HG02798 (cell line): ENCODE measurements at regions not wholly inside any gene's neighbourhood (a gene's known extent, or its start where the extent isn't known, plus 50 kb on each side); places are given as distances from the start of the nearest gene placed in this dataset.
A peak's percentile ranks its signal among the peaks of the same experiment; 100 is the strongest.

ENCODE experiments used
- ATAC-seq: cut with Tn5 transposase; IDR thresholded peaks from one replicate; pipeline ENCODE4 v1.9.1; 2021; ENCODE audit warnings: mild to moderate bottlenecking; ENCODE audit not compliant: unreplicated experiment, poor library complexity

DNA sequence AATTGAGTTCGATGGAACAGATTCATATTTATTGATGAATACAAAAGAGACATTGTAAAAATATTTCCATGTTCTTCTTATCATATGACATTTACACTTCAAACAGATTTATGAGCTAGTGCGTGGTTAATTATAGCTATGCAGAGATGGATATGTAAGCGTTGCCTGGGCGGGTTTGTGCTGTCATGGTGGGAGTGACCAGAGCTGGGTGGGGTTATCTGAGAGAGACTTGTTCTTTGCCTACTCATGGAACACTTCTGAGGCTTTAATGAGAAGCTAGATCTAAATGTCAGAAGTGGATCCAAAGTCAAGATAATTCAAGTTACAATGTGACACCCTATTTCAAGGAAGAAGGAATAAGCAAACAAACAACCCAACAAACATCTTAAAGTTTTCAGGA, 162.3 kb upstream of the ZEB2 start:
- ATAC-seq: no peak

DNA sequence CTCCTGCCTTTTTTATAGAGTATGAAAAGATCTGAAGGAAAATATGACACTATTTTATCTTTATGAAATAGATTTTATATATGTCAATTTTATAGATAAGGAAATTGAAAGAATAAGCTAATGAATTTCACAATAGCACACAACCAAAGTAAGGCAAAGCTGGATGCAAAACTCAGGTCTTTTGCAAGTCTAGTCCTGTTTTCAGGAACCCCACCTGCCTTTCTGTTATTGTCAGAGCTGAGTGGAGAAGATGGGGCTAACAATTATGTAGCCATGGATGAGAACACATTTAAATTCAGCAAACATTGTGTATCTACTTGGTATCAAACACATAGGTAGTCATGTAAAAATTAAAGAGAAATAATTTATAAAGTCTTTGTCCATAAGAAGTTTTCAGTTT, 161.5 kb upstream of the ZEB2 start:
- ATAC-seq: no peak

DNA sequence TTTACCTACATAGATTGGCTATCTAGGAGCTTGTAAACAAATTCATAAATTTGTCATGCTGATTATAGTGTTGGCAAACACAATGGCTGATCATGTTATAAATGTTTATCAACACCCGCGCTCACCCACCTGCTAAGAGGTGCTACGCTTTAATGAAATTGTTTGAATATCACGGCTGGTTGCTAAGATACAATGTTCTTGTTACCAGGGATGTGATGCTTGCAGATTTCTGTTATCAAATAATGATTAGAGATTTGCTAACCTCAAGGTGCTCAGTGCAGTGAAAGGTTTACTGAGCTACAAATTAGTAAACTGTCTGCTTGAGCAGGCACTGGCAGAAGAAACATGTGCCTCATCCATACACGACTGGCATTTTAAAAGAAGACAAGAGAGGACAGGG, 160.0 kb upstream of the ZEB2 start:
- no peak for ATAC-seq

DNA sequence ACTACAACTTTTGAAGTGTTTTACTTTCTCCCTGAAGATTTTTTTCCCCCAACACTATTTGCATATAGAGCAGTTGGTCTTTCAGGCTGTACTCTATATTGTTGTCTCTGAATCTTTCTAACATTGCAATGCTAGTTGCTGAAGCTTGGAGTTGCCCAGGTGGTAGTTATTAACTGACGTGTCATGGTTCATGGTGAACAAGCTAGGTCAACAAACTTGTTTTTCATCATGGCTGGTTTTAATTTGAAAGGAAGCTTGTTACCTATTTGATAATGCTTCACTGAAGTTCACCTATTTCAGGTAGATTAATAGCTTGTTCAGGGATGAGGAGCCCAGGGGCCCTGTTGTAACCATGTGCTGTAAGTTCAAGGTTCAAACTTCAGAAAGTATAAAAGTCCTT, 158.8 kb upstream of the ZEB2 start:
- no peak for ATAC-seq

DNA sequence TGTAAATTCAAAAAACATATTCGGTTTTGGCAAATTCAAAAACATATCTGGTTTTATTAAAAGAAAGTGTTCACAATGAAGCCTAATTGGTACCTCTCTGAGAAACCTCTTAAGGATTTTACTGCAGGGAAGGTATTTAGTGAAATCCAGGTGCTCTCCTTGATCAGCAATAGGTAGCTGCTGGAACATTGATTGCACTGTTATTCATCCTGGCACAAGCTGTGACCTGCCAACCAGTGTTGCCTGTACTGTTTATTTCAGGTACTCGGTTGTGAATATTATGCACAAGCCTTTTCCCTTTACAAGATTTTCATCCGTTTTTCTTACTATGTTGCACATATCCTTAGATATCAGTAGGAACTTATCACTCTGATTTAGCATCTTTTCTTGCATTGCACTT, 155.8 kb upstream of the ZEB2 start:
- no peak for ATAC-seq

DNA sequence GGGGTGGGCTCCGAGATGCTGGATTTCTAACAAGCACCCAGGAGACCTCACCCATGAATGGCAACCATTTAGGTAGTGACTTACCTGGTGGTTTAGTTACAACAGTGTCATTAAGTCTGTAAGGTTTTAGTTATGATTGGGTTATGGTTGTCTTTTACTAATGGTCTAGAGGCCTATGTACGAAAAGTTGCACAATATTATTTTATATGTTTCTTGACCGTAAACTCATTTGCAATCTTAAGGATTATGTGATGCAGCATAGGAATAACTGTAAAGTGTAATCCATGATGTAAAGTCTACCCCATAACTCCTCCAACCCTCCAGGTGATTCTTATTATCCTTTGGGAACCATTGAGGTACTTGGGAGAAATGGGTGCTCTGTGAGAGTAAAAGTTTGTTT, 155.4 kb upstream of the ZEB2 start:
- ATAC-seq: no peak

DNA sequence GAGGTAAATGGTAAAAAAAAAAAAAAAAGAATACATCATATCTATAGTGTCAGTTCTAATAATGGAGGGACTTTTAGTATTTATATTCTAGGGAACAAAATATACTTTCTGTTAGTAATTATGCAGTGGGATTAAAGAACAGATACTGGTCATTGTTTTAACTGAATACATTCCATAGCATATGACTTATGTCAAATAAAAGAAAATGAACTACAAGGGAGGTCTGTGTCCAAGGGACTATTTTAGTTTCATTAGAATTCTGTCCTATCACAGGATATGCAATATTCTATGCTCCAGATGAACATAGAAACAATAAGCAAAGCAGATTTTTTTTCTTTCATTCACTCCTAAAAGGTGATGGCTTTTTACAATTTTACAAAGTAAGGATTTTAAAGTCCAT, 154.2 kb upstream of the ZEB2 start:
- no peak for ATAC-seq

DNA sequence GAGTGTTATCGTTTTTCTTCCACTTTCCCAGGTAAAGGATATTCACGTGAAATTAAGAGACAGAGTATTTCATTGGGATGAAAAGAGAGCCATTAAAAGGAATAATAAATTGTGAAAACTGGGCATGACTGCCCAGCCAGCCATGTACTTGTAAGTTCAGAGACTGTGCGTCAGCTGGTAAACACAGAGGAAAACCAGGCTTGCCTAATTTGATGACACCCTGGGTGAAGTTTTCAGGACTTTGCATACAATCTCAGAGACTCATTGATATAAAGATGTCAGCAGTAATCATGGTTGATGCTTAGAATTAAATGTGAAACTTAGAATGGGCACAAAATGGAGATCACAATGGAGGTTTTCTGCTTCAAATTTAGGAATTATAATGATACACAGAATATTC, 153.5 kb upstream of the ZEB2 start:
- no peak for ATAC-seq

DNA sequence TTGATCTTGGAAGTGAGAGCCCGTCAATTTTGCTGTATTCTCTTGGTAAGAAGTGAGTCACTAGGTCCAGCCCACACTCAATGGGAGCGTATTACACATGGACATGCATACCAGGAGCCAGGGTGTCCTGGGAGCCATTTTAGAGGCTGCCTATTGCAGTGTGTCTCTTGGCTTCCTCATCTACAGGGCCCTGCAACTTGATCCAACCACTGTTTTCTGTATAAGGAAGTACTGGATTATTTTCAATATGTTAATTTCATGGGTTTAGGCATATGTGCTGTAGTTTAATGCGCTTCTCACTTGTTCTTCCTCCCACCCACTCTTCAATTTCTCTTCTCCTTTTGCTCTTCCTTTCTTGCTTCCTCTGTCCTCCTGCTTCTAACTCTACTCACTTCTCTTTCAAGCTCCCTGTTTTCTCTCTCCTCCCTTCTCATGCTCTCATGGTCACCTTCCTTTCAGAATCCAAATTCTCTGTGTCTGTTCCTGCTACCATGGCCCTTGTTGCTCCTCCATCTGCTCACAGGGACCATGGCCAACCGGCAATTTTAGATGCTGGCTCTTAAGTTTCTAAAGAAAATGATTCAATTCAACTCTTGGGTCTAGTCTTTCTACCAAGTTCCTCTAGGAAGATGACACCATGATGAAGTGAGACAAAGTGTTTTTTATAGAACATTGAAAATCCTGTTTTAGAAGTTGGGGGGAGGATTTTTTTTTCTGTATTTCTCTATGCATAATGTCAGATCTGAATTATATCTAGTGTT, 152.0 kb upstream of the ZEB2 start:
- ATAC-seq: no peak

DNA sequence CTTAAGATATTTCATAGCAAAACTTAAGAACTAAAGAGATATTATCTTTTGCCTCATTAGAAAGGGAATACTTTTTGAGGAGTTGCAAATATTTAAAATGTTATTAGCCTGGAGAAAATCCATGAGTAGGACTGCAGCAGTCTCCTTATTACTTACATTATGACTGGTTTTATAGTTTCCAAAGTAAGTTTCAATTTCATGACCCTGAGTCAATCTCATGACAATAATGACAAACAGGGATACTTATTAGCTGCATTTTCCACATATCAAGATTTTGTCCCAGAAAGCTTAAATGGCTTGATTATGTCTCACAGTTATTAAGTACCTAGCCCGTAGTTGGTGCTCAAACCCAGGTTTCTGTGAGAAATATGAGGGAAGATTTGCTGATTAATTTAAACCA, 150.8 kb upstream of the ZEB2 start:
- ATAC-seq: no peak

DNA sequence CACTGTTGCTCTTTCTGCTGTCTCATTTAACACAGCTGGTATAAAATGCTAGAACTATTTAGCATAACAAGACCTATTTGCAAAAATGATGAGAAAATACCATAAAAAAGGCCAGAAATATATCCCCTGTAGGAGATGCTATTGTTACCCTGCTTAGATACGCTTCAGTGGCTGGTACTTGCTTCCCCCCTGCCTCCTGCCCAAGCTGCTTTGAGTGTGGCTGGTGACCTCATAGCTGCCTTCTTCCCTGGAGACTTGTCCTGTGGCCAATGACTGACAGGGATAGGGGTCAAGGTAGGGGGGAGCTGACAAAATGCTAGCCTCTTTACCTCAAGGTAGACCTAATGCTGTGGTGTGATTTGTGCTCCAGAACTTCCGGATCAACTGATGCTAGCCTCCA, 150.2 kb upstream of the ZEB2 start:
- no peak for ATAC-seq

DNA sequence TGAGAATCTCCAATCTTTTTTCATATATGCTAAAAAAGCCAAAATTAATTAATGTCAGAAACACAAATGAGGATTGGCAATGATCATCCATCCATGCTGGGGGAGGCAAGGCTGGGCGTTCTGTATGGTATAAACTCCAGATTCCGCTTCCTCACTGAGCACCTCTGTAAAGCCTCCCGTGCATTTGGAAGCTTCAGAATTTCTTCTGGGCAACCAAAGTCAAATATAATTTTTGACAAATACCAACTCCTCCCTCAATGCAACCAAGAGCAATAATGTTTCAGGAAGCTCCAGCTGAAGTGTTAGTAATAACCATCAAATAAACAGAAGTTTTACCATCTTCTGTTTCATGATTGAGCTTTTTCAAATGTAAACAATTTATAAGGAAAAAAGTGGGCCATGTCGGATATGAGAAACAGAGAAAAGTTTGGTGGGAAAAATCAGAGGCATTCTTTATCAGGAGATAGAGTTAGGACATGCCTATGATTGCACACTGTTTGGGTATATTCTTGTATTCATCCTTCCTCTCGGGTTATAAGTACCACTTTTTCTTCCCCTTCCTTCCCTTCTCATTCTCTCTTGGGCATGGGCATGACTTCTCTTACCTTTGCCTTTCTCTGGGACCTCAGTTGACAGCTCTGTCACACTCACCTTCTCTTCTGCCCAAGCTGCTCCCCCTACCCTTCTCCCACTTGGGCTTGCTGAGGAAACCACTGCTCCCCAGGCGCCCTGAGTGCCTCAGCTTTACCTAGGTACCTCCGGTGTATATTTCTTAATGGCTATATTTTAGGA, 149.5 kb upstream of the ZEB2 start:
- no peak for ATAC-seq

DNA sequence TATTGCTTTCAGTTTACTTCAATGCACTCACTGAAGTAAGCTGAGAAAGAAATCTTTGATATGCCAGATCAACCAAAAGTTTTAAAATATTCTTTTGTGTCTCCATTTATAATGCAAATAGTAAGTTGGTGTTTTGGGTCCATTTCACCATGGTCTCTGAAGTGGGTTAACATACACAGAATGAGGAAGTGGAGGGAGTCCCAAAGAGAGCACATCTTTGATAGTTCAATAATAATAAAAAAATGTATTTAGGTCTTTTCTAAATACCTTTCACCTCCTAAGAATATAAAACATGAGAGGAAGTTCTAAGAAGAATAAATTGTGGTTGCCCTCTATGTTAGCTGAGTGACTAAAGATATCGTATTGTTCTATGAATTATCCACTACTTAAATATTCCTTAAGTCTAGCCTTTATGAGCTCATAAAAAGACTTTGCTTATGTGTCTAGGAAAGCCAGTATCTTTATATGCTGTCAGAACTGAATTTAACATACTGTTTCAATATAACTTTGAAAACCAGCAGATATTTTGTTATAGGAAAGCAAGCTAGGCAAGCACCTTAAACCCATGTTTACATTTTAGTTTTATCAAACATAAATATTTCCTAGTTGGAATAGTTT, 148.7 kb upstream of the ZEB2 start:
- ATAC-seq: no peak

DNA sequence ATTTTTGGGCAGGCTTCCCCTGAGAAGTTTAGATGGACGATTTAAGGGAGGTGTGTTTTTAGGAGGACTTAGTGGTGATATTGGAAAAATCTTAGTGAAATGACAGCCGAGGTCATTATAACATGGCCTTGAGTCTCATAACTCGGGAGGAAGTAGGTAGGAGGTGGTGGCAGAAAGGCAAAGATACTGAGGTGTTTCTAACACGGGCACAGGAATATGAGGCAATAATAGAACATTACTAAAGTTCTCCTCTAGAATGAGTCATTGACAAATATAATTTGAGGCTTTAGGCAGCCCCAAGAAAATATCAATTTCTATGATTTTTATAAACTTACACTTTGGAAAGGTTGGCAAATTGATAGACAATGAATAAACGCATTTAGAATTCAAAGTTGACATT, 146.1 kb upstream of the ZEB2 start:
- no peak for ATAC-seq

DNA sequence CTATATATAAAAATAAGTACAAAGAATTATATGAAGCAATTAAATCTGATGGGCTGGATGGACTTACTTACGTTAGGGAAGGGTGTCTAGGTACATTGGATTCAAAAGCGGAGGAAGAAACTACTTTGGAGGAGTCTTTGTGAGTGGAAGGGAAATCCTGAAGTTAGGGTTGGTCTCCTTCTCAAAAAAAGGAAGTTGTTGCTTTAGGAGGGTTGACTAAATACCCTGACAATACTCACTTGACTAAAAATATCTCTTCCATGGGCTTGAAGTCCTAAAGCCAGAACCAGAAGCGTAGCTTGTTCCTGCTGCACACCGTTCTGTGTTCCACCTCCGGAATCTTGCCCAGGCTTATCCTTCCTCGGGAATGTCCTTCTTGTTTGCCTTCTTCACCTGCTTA, 143.3 kb upstream of the ZEB2 start:
- ATAC-seq: no peak

DNA sequence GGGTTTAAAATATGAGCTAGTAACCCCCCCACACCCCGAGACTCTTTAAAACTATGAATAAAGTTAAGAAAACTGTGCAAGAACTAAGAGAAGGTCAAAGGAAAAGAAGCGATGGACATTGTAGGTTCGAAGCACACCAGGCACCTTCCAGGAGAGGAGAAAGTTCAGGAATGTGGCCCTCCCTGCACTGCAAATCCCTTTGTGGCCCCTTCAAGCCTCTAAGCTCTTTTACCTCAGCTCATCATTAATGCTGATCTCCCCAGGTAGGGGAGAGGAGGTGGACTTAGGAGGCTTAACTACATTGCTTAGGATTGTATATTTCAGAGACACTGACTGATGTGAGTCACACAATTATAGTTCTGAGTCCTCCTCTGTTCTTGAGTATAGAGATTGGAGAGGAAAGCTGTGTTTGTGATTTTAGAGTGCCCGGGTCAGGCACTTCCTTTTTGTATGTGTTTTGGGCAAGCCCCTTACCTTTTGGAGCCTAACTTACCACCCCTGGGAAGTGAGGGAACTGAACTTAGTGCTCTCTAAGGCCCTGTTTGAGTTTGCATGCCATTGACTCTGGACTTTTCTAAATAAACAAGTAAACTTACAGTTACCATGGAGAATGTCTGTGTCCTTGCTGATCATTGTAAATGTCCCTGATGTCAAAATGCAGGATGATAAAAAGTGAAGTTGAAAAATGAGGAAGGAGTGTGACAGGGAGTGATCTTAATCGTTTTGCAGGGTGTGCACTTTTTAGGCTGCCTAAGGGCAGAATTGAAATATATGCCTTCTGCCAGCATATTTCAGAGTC, 140.8 kb upstream of the ZEB2 start:
- ATAC-seq: no peak

DNA sequence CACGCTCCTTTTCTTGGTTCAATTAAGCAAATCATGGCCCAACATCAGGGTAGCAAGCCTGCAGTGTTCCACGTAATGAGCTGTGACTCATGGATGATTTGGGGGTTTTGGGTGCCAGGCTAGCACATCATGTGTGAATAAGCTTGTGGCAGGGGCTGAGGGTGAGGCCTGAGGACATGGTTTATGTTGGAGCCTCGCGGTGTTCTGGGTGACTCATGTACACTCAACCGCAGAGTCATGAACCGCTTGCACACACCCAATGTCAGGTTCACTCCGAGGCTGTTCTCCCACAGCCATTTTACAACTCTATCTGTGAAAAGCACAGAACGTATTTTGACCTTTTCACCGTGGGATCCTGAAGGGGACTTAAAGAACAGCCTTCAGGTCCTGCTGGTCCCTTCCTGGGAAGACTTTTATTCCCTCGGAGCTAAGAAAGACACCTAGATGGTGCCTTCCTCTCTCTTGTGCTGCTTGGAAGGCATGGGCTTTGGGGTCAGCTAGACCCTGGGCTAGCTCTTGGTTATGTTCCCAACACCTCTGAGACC, 139.9 kb upstream of the ZEB2 start:
- peak; percentile 84 for ATAC-seq

DNA sequence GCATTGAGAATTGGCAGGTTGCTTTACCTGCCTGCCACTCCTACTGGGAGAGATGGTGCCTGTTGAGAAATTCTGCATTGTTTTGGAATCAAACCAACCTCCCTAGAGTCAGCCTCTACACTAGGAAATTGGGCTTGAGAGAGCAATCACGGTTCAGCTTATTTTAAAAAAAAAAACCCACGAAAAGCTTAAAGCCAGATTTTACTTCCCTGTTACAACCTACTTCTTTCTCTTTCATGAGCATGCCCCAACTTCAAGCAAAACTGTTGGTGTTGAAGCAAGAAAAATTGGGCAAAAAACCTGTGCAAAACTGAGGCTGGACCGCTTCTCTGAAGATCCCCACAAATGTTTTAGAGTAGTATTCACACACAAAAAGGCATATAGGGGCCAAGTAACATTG, 134.6 kb upstream of the ZEB2 start:
- no peak for ATAC-seq

DNA sequence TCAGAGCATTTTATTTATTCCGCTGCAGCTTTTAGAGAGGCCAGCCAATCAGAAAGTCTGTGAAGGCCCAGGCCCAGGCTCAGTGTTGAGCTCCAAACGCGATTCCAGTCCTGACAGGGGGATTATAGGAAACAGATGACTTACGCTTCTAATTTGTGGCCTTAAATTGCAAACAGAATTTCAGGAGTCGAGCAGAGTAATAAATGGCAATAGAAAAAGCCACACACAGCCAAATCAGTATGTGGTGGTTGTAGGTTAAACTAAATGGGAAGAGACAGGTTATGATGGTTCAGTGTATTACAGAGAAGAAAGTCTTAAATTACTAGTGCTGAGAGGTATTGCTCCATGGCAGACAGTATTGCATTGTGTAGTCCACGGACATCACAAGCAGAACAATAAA, 131.0 kb upstream of the ZEB2 start:
- no peak for ATAC-seq

DNA sequence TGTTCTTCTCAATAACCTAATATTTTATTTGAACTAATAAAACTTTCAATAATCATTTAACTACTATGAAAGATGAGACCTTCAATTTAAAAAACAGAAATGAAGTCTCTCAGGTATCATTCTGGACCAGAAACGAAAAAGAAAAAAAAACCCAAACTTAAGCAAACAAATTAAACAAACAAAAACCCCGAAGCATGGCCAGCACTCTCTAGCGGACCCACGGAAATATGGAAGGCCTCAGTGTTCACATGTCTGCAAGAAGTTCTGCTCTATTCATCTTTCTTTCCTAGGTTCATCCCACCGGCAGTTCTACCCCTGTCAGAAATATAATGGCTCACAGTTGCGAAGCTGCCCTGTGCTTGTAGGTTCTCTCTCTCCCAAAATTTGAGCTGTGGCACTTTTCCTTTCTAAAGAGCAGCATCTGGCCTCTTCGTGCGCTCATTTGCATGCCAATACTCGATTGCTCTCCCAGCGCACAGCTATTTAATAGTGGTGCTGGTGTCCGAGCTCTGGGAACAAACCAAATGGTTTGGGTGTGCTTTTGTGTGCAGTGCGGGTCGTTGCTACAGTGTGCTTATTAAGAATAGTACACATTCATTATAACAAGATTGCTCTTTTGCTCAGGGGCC, 129.0 kb upstream of the ZEB2 start:
- no peak for ATAC-seq
